Activated CD4-positive, alpha-beta T cell treated with anti-CD3 and anti-CD28 coated beads, Interleukin-2, Interleukin-4, amounts not matched to agents 100 ng/mL and 50 ng/mL, durations not matched to agents 16 hours and 8 hours (primary cell): ENCODE measurements at regions not wholly inside any gene's neighbourhood (a gene's known extent, or its start where the extent isn't known, plus 50 kb on each side); places are given as distances from the start of the nearest gene placed in this dataset.
"Not testable (repeated sequence)": the region's sequence is repeated elsewhere in the genome, so short reads cannot be mapped to it uniquely, and the experiment has no call there.

ENCODE experiments used
- DNase-seq: peaks from one replicate; pipeline ENCODE4 v3.0.0-alpha.2; 2020; ENCODE audit warnings: low spot score

- DNase-seq = no peak
These were observed 115.3 kb downstream of the NPIPB5 start for GRCh38 chr16:22625967-22626366.

- DNase-seq = no peak
These were observed 116.4 kb downstream of the NPIPB5 start for GRCh38 chr16:22627043-22627442.

GRCh38 chr16:22628994-22629393 is 118.3 kb downstream of the NPIPB5 start:
- DNase-seq = no peak

GRCh38 chr16:22630242-22630641 is 119.6 kb downstream of the NPIPB5 start:
- no peak for DNase-seq

- DNase-seq = no peak
These were observed 120.6 kb downstream of the NPIPB5 start for GRCh38 chr16:22631264-22631663.

- no peak for DNase-seq
These were observed 121.9 kb downstream of the NPIPB5 start for GRCh38 chr16:22632606-22633005.

- DNase-seq = no peak
These were observed 122.6 kb downstream of the NPIPB5 start for GRCh38 chr16:22633280-22633679.

- no peak for DNase-seq
These were observed 123.1 kb downstream of the NPIPB5 start for GRCh38 chr16:22633799-22634198.

GRCh38 chr16:22634954-22635353 is 124.3 kb downstream of the NPIPB5 start:
- DNase-seq = no peak

- DNase-seq = no peak
These were observed 124.7 kb downstream of the NPIPB5 start for GRCh38 chr16:22635357-22635761.

GRCh38 chr16:22635801-22636200 is 125.1 kb downstream of the NPIPB5 start:
- DNase-seq = no peak

GRCh38 chr16:22638393-22639206 is 127.9 kb downstream of the NPIPB5 start:
- no peak for DNase-seq

- no peak for DNase-seq
These were observed 130.5 kb downstream of the NPIPB5 start for GRCh38 chr16:22641131-22641628.

- DNase-seq = no peak
These were observed 131.9 kb downstream of the NPIPB5 start for GRCh38 chr16:22642416-22643088.

- DNase-seq = not testable (repeated sequence)
These were observed 132.5 kb downstream of the NPIPB5 start for GRCh38 chr16:22643203-22643602.

GRCh38 chr16:22643886-22644285 is 133.2 kb downstream of the NPIPB5 start:
- DNase-seq = no peak

GRCh38 chr16:22645868-22646267 is 135.2 kb downstream of the NPIPB5 start:
- DNase-seq = no peak

- DNase-seq = no peak
These were observed 136.4 kb downstream of the NPIPB5 start for GRCh38 chr16:22646948-22647556.

GRCh38 chr16:22648141-22648540 is 137.4 kb downstream of the NPIPB5 start:
- DNase-seq = no peak

GRCh38 chr16:22648941-22649340 is 138.2 kb downstream of the NPIPB5 start:
- DNase-seq = no peak

GRCh38 chr16:22651111-22651817 is 140.6 kb downstream of the NPIPB5 start:
- not testable (repeated sequence) for DNase-seq

GRCh38 chr16:22652463-22652845 is 141.8 kb downstream of the NPIPB5 start:
- DNase-seq = no peak
